ENCODE measurements at regions not wholly inside any gene's neighbourhood (a gene's known extent, or its start where the extent isn't known, plus 50 kb on each side); places are given as distances from the start of the nearest gene placed in this dataset.

DNA sequence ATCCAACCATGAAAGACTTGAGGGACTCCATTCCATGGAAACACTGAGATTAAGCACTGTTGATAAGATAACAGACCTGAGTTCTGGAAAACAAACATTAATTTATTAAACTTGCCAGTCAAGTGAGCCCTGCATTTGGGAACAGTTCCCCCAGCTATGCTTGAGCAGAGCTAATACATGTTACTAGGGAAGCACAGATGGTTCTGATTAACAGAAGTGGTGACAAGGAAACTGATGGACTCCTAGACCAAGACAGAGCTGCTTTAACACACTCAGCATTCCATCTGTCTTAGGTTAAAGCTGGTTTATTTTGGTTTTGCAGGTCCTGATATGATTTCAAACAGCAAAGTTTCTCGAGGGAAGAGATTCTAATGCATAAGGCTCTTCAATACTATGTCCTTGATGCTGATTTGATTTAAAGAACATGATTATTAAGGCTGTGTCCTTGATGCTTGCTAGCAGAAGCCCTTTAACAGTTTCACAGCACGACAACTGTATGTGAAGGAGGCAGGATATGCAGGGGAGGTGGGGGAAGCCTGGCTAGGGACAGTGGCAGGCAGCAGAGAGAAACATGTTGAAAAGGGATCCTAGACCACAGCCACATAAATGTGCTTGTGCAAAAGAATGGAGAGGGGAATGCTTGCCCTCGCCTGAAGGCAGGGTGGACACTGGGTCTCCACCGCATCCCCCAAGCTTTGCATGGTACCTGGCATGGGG, 66.2 kb downstream of the ACTBL2 start:
- no peak for ATAC-seq (ENCODE audit: low FRiP score)
- no peak for DNase-seq (ENCODE audit: low spot score)
- TF ChIP-seq, protein P1, sequence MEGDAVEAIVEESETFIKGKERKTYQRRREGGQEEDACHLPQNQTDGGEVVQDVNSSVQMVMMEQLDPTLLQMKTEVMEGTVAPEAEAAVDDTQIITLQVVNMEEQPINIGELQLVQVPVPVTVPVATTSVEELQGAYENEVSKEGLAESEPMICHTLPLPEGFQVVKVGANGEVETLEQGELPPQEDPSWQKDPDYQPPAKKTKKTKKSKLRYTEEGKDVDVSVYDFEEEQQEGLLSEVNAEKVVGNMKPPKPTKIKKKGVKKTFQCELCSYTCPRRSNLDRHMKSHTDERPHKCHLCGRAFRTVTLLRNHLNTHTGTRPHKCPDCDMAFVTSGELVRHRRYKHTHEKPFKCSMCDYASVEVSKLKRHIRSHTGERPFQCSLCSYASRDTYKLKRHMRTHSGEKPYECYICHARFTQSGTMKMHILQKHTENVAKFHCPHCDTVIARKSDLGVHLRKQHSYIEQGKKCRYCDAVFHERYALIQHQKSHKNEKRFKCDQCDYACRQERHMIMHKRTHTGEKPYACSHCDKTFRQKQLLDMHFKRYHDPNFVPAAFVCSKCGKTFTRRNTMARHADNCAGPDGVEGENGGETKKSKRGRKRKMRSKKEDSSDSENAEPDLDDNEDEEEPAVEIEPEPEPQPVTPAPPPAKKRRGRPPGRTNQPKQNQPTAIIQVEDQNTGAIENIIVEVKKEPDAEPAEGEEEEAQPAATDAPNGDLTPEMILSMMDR (IDR thresholded peaks at IDR 0.05): no peak

DNA sequence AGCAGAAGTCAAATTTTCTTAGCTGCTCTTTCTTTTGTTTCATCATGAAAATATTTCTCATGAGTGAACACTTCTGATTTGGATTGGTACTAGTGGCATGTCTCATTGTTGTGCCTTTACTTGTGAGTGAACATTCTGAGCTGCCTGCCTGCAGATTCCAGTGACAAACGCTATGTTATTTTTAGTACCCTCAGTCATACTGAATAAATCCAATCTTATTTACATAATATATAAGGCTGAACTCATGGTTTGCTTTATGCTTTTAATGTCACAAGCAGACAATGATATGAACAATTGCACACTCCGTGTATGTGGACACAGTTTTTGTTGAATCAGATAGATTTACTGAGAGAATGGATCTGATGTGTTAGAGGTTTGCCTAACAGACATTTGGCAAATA, 67.8 kb downstream of the ACTBL2 start:
- DNase-seq (ENCODE audit: low spot score): no peak
- no peak for ATAC-seq (ENCODE audit: low FRiP score)
- TF ChIP-seq, protein P1 (IDR thresholded peaks at IDR 0.05): no peak

DNA sequence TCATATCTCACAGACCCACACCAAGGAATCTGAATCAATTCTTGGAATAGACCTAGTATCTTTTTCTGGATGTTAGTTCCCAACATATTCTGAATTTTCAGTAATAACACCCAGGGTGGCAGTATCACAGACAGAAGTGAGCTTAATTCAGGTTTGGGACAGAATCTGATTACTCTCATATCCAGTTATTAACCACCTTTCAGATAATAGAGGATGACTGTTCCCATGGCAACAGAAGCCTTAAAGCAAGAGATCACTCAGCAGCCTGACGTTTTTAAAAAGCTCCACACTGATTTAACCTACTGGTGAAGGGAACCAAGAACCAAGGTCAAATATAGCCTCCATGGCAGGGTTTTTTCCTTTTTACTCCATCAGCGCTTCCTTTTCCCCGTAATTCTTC, 68.4 kb downstream of the ACTBL2 start:
- TF ChIP-seq, protein P1 (IDR thresholded peaks at IDR 0.05): no peak
- ATAC-seq (ENCODE audit: low FRiP score) (no peak), DNase-seq (ENCODE audit: low spot score) (no peak)

DNA sequence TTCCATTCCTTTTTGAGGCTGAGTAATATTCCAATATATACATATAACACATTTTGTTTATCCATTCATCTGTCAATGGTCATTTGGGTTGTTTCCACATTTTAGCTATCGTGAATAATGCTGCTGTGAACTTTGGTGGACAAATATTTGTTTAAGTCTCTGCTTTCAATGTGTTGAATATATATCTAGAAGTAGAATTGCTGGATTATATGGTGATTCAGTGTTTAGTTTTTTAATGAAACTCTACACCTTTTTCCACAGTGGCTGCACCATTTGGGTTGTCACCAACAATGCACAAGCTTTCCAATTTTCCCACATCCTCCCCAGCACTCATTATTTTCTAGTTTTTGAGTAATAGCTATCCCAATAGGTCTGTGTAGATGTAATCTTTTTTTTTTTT, 69.5 kb downstream of the ACTBL2 start:
- TF ChIP-seq, protein P1 (IDR thresholded peaks at IDR 0.05): no peak
- ATAC-seq (ENCODE audit: low FRiP score) (no peak), DNase-seq (ENCODE audit: low spot score) (no peak)

DNA sequence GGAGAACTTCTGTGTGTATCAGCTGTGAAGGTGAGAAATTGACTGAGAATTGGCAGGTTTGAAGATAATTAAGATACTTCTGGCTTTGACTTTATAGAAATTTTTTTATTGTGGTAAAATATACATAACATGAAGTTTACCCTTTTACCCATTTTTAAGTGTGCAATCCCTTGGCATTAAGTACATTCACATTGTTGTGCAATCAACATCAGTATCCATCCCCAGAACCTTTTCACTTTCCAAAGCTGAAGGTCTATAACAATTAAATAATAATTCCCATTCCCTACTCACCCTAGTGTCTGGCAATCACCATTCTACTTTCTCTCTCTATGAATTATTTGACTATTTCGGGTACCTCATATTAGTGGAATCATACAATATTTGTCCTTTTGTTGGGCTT, 69.9 kb downstream of the ACTBL2 start:
- TF ChIP-seq, protein P1 (IDR thresholded peaks at IDR 0.05): no peak
- DNase-seq (ENCODE audit: low spot score) (no peak), ATAC-seq (ENCODE audit: low FRiP score) (no peak)

DNA sequence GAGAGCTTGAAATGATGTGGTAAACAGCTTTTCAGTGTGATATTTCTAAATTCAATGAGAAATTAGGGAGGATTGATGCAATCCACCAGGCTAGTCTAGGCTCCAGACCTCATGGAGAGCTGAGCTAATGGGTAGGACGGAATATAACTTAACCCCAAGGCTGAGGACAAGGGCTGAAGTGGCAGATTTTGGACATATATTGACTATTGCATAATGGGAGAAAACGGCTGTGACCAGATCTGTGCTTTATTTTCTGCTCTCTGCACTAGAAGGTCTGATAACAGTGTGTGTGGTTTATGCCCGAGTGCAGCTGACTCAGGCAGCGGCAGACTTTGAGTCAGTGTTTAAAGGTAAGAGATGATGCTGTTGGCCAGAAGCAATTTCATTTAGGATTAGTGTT, 70.6 kb downstream of the ACTBL2 start:
- no peak for DNase-seq (ENCODE audit: low spot score)
- ATAC-seq (ENCODE audit: low FRiP score): peak; percentile 64
- TF ChIP-seq, protein P1 (IDR thresholded peaks at IDR 0.05): no peak
